Progenitor cell of endocrine pancreas (in vitro differentiated cells): ENCODE measurements at regions not wholly inside any gene's neighbourhood (a gene's known extent, or its start where the extent isn't known, plus 50 kb on each side); places are given as distances from the start of the nearest gene placed in this dataset.

Experiments
- DNase-seq: peaks from one replicate; pipeline ENCODE4 v3.0.0; 2021; ENCODE audit warnings: low spot score; ENCODE audit not compliant: unreplicated experiment
- H3K27ac Mint-ChIP-seq: 2 replicates; pipeline ENCODE4 v1.8.0; 2021; ENCODE audit warnings: mild to moderate bottlenecking, moderate library complexity, mixed read lengths
- H3K27me3 Mint-ChIP-seq: 2 replicates; pipeline ENCODE4 v1.8.0; 2021; ENCODE audit warnings: mixed read lengths
- H3K36me3 Mint-ChIP-seq: 2 replicates; pipeline ENCODE4 v1.8.0; 2022; ENCODE audit warnings: mixed read lengths; ENCODE audit not compliant: insufficient read depth
- H3K4me1 Mint-ChIP-seq: 2 replicates; pipeline ENCODE4 v1.8.0; 2021; ENCODE audit warnings: low read depth, mixed read lengths
- H3K4me3 Mint-ChIP-seq: 2 replicates; pipeline ENCODE4 v1.8.0; 2021; ENCODE audit warnings: low read depth, mild to moderate bottlenecking, moderate library complexity, mixed read lengths
- H3K9me3 Mint-ChIP-seq: 2 replicates; pipeline ENCODE4 v1.8.0; 2021; ENCODE audit warnings: low read depth, mixed read lengths
- TF ChIP-seq, protein P1 (sequence below): fragments of 200-600 bp; sonication (generic); IDR thresholded peaks from one replicate; pipeline ENCODE4 v1.5.0; 2021; ENCODE audit warnings: antibody characterized with exemption, mild to moderate bottlenecking; ENCODE audit not compliant: unreplicated experiment

- Mint-ChIP-seq H3K27me3 (no peaks in the 10 kb centered on the region), H3K9me3 (peaks cover 15% of the 10 kb centered on the region), H3K4me1 (no peaks in the 10 kb centered on the region), H3K36me3 (no peaks in the 10 kb centered on the region), H3K4me3 (no peak overlapping the region), H3K27ac (no peak overlapping the region)
- TF ChIP-seq, protein P1, sequence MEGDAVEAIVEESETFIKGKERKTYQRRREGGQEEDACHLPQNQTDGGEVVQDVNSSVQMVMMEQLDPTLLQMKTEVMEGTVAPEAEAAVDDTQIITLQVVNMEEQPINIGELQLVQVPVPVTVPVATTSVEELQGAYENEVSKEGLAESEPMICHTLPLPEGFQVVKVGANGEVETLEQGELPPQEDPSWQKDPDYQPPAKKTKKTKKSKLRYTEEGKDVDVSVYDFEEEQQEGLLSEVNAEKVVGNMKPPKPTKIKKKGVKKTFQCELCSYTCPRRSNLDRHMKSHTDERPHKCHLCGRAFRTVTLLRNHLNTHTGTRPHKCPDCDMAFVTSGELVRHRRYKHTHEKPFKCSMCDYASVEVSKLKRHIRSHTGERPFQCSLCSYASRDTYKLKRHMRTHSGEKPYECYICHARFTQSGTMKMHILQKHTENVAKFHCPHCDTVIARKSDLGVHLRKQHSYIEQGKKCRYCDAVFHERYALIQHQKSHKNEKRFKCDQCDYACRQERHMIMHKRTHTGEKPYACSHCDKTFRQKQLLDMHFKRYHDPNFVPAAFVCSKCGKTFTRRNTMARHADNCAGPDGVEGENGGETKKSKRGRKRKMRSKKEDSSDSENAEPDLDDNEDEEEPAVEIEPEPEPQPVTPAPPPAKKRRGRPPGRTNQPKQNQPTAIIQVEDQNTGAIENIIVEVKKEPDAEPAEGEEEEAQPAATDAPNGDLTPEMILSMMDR, result no peak
- DNase-seq, result no peak
Measured at GRCh38 chr3:166752214-166752613, 627.9 kb downstream of the ZBBX start.

GRCh38 chr3:166743481-166744134 is 636.5 kb downstream of the ZBBX start:
- TF ChIP-seq, protein P1, result no peak
- Mint-ChIP-seq H3K4me1 (peaks cover 1% of the 10 kb centered on the region), H3K27me3 (no peaks in the 10 kb centered on the region)

GRCh38 chr3:166734734-166735133 is 645.4 kb downstream of the ZBBX start:
- Mint-ChIP-seq H3K27ac (no peak overlapping the region), H3K36me3 (no peaks in the 10 kb centered on the region), H3K4me1 (no peaks in the 10 kb centered on the region), H3K9me3 (no peaks in the 10 kb centered on the region), H3K27me3 (no peaks in the 10 kb centered on the region), H3K4me3 (no peak overlapping the region)
- TF ChIP-seq, protein P1, result no peak
- no peak for DNase-seq

More at GRCh38 chr3:166743481-166744134, 636.5 kb downstream of the ZBBX start:
- no peaks in the 10 kb centered on the region for H3K9me3 Mint-ChIP-seq
- no peak for DNase-seq
- H3K4me3 Mint-ChIP-seq, result no peak overlapping the region
- H3K27ac Mint-ChIP-seq, result no peak overlapping the region
- no peaks in the 10 kb centered on the region for H3K36me3 Mint-ChIP-seq

DNA sequence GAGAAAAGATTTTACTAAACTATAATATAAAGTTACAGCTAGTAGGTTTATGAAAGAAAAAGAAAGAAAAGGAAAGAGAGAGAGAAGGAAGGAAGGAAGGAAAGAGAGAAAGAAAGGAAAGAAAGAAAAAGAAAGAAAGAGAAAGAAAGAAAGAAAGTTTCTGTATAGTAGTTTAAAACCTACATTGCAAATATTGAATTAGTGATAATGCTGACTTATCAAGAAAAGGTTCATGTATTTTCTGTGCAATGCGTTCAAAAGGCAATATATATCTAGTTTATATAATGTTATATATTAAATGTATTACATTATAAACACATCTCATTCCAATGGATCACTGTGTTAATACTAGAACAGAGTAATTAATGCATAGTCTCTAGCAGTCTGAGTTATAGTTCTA is 648.4 kb downstream of the ZBBX start:
- no peaks in the 10 kb centered on the region for H3K27me3 Mint-ChIP-seq
- DNase-seq, result no peak
- no peaks in the 10 kb centered on the region for H3K9me3 Mint-ChIP-seq
- H3K27ac Mint-ChIP-seq, result no peak overlapping the region
- TF ChIP-seq, protein P1, result no peak
- no peaks in the 10 kb centered on the region for H3K36me3 Mint-ChIP-seq
- H3K4me3 Mint-ChIP-seq, result no peak overlapping the region
- H3K4me1 Mint-ChIP-seq, result no peaks in the 10 kb centered on the region

DNA sequence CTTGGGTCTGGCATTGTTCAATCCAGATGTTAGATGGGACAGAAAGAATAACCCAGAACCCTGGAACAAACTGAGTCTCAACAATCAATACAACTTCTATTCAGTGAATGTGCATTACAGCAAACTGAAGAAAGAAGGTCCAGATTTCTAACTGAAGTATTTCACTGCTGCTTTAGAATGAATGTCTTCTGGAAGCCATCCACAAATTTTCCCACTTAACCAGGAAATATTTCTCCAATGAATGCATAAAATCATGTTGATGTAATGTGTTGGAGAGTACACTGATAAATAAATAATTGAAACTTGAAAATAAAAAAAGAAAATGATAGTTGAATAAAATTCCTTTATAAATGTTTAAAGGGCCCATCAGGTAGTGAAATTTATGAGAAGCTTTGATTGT is 658.6 kb downstream of the ZBBX start:
- Mint-ChIP-seq H3K27me3 (no peaks in the 10 kb centered on the region), H3K4me1 (no peaks in the 10 kb centered on the region)

More for the DNA sequence above, 658.6 kb downstream of the ZBBX start:
- no peak overlapping the region for H3K4me3 Mint-ChIP-seq
- TF ChIP-seq, protein P1, result no peak
- no peak for DNase-seq
- peaks cover 2% of the 10 kb centered on the region for H3K9me3 Mint-ChIP-seq
- no peak overlapping the region for H3K27ac Mint-ChIP-seq
- no peaks in the 10 kb centered on the region for H3K36me3 Mint-ChIP-seq
